DOHH2 (cell line): ENCODE measurements at regions not wholly inside any gene's neighbourhood (a gene's known extent, or its start where the extent isn't known, plus 50 kb on each side); places are given as distances from the start of the nearest gene placed in this dataset.

Experiments used
- H3F3A ChIP-seq: fragments of 200-600 bp; sonication (generic), shearing (Covaris generic); 2 replicates; pipeline ENCODE4 v1.6.0; 2016; ENCODE audit warnings: antibody characterized with exemption, mild to moderate bottlenecking; ENCODE audit not compliant: control insufficient read depth, insufficient read depth
- H3K27ac ChIP-seq: fragments of 200-600 bp; sonication (generic); 2 replicates; pipeline ENCODE4 v1.5.1; 2014; ENCODE audit warnings: low read depth, mild to moderate bottlenecking, low read length, moderate library complexity
- H3K27me3 ChIP-seq: fragments of 200-600 bp; sonication (generic); 2 replicates; pipeline ENCODE4 v1.6.1; 2014; ENCODE audit warnings: mild to moderate bottlenecking, low read length, mixed read lengths; ENCODE audit not compliant: control insufficient read depth
- H3K36me3 ChIP-seq: fragments of 200-600 bp; sonication (generic); 2 replicates; pipeline ENCODE4 v1.6.1; 2014; ENCODE audit warnings: mild to moderate bottlenecking, low read length, moderate library complexity, mixed read lengths; ENCODE audit not compliant: control insufficient read depth
- H3K4me1 ChIP-seq: fragments of 200-600 bp; sonication (generic); 2 replicates; pipeline ENCODE4 v1.6.1; 2014; ENCODE audit warnings: mild to moderate bottlenecking, low read length, mixed read lengths; ENCODE audit not compliant: control insufficient read depth
- H3K4me2 ChIP-seq: fragments of 200-600 bp; sonication (generic); 2 replicates; pipeline ENCODE4 v1.6.0; 2014; ENCODE audit warnings: mild to moderate bottlenecking, low read length, moderate library complexity
- H3K4me3 ChIP-seq: fragments of 200-600 bp; sonication (generic); 2 replicates; pipeline ENCODE4 v1.5.1; 2014; ENCODE audit warnings: mild to moderate bottlenecking, low read length, mixed read lengths
- H3K79me2 ChIP-seq: fragments of 200-600 bp; sonication (generic); 2 replicates; pipeline ENCODE4 v1.6.1; 2014; ENCODE audit warnings: mild to moderate bottlenecking, low read length, mixed read lengths; ENCODE audit not compliant: control insufficient read depth
- H3K9me2 ChIP-seq: fragments of 200-600 bp; sonication (generic); replicated peaks from 2 replicates; pipeline ENCODE4 v1.6.1; 2014; ENCODE audit warnings: mild to moderate bottlenecking, low read length, mixed read lengths; ENCODE audit not compliant: control insufficient read depth
- H3K9me3 ChIP-seq: fragments of 200-600 bp; sonication (generic); 2 replicates; pipeline ENCODE4 v1.6.1; 2014; ENCODE audit warnings: antibody characterized with exemption, low read length, mixed read lengths; ENCODE audit not compliant: control insufficient read depth, insufficient read depth
- H4K20me1 ChIP-seq: fragments of 200-600 bp; sonication (generic); 2 replicates; pipeline ENCODE4 v1.6.0; 2014; ENCODE audit warnings: low read depth, mild to moderate bottlenecking, antibody characterized with exemption, low read length, moderate library complexity; ENCODE audit not compliant: control insufficient read depth, insufficient read depth
- EZH2phosphoT487 ChIP-seq: fragments of 200-600 bp; sonication (generic); IDR thresholded peaks from 2 replicates; pipeline ENCODE4 v1.6.1; 2017; ENCODE audit warnings: borderline replicate concordance, mild to moderate bottlenecking, antibody characterized with exemption, low read length, moderate library complexity, mixed read lengths
- TF ChIP-seq, protein P1 (sequence below): fragments of 200-600 bp; sonication (generic); IDR thresholded peaks from one replicate; pipeline ENCODE4 v1.5.1; 2014; ENCODE audit warnings: antibody characterized with exemption, mild to moderate bottlenecking, low read depth, low read length; ENCODE audit not compliant: poor library complexity, severe bottlenecking

DNA sequence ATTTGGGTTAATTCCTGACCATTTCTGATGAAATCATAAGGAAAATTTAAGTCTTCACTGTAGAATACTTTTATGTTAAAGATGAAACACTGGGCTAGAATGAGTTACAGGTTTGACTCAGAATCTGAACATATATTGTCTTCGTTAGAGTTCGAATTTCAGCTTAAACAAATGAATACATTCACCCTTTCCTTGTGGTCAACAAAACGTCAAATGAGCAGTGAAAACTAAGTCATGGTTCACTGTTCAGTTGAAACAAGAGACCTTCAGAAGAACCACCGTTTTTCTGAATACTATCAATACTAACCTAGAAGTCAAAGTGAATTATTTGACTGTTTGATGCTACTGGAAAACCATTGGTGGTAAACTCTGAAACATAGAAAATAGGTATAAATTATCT lies 235.2 kb upstream of the ZWINT start:
- Histone ChIP-seq H4K20me1 (no peaks in the 10 kb centered on the region), H3K79me2 (no peaks in the 10 kb centered on the region)

DNA sequence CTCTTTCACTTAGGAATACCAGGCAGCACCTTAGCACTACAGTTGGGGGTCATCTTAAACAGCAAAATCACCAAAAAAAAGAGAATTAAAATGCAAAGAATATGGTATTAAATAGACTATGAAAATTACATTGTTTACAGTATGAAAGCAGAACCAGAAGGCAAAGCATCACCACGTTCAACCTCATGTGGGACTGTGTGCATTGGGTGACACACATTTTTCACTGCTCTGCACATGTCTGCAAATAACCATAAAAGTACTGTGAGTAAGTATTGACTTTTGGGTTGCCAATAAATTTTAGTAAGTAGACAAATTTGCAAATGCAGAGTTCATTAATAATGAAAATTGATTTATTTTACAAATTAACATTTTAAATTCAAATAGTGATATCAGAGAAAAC lies 232.1 kb upstream of the ZWINT start:
- H3K27ac ChIP-seq: no peak overlapping the region
- TF ChIP-seq, protein P1, sequence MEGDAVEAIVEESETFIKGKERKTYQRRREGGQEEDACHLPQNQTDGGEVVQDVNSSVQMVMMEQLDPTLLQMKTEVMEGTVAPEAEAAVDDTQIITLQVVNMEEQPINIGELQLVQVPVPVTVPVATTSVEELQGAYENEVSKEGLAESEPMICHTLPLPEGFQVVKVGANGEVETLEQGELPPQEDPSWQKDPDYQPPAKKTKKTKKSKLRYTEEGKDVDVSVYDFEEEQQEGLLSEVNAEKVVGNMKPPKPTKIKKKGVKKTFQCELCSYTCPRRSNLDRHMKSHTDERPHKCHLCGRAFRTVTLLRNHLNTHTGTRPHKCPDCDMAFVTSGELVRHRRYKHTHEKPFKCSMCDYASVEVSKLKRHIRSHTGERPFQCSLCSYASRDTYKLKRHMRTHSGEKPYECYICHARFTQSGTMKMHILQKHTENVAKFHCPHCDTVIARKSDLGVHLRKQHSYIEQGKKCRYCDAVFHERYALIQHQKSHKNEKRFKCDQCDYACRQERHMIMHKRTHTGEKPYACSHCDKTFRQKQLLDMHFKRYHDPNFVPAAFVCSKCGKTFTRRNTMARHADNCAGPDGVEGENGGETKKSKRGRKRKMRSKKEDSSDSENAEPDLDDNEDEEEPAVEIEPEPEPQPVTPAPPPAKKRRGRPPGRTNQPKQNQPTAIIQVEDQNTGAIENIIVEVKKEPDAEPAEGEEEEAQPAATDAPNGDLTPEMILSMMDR: no peak
- no peak for TF ChIP-seq EZH2phosphoT487
- no peaks in the 10 kb centered on the region for H4K20me1 ChIP-seq
- no peak overlapping the region for H3K4me3 ChIP-seq
- H3K36me3 ChIP-seq: no peaks in the 10 kb centered on the region
- H3K9me2 ChIP-seq: no peaks in the 10 kb centered on the region
- H3K4me2 ChIP-seq: no peak overlapping the region
- no peaks in the 10 kb centered on the region for H3K9me3 ChIP-seq
- H3K4me1 ChIP-seq: no peaks in the 10 kb centered on the region
- H3K27me3 ChIP-seq: no peaks in the 10 kb centered on the region
- H3F3A ChIP-seq: no peaks in the 10 kb centered on the region
- no peaks in the 10 kb centered on the region for H3K79me2 ChIP-seq

More for the DNA sequence above, 235.2 kb upstream of the ZWINT start:
- no peaks in the 10 kb centered on the region for H3K9me2 ChIP-seq
- no peak overlapping the region for H3K4me2 ChIP-seq
- no peaks in the 10 kb centered on the region for H3F3A ChIP-seq
- H3K4me3 ChIP-seq: no peak overlapping the region
- no peaks in the 10 kb centered on the region for H3K36me3 ChIP-seq
- H3K4me1 ChIP-seq: no peaks in the 10 kb centered on the region
- H3K27ac ChIP-seq: no peak overlapping the region
- no peaks in the 10 kb centered on the region for H3K27me3 ChIP-seq
- no peak for TF ChIP-seq EZH2phosphoT487
- TF ChIP-seq, protein P1: no peak
- H3K9me3 ChIP-seq: no peaks in the 10 kb centered on the region

DNA sequence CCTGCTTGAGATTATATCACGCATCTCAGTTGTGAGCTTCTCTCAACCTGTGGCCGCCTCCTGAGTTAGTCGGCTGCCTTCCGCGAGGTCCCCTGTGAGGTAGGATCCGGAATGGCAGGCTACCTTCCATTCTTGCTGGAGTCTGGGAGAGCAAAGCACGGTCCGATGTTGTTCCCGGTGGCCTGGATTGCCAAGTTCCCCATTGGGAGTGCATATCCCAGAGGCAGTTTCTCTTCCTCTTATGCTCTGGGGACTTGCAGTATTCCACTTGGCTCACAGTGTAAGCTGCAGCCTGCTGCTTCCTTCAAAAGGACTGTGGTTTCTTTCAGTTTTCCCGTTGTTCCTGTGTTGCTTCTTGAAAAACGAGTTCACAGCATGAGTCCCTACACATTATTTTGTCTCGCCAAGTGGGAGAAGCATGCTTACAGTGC lies 225.4 kb upstream of the ZWINT start:
- Histone ChIP-seq H4K20me1 (no peaks in the 10 kb centered on the region), H3K4me3 (no peak overlapping the region), H3K27me3 (no peaks in the 10 kb centered on the region), H3K9me2 (no peaks in the 10 kb centered on the region), H3F3A (no peaks in the 10 kb centered on the region), H3K4me1 (no peaks in the 10 kb centered on the region), H3K4me2 (no peak overlapping the region), H3K36me3 (no peaks in the 10 kb centered on the region), H3K9me3 (no peaks in the 10 kb centered on the region), H3K79me2 (no peaks in the 10 kb centered on the region), H3K27ac (no peak overlapping the region)
- no peak for TF ChIP-seq EZH2phosphoT487
- TF ChIP-seq, protein P1: no peak
